ENCODE measurements at regions not wholly inside any gene's neighbourhood (a gene's known extent, or its start where the extent isn't known, plus 50 kb on each side); places are given as distances from the start of the nearest gene placed in this dataset.

GRCh38 chr12:88309546-88309945 lies 167.4 kb downstream of the TMTC3 start:
- peak; percentile 47 for DNase-seq (ENCODE audit: unreplicated experiment)
- ChIA-PET POLR2A (interaction anchor here (1.1 to 2.3 kb wide), 3 partner anchors 10 to 82 kb away, joined by 3 to 6 read pairs (median 3); no protein-coding TSS in a partner anchor), CTCF (interaction anchor here (0.7 kb wide), 1 partner anchor 111 kb away, joined by 3 read pairs; no protein-coding TSS in a partner anchor)
- Mint-ChIP-seq H3K36me3 (ENCODE audit: insufficient read depth, unreplicated experiment) (no peaks in the 10 kb centered on the region), H3K4me1 (ENCODE audit: insufficient read depth, unreplicated experiment) (peaks cover 27% of the 10 kb centered on the region), H3K27me3 (ENCODE audit: insufficient read depth, unreplicated experiment) (no peaks in the 10 kb centered on the region), H3K4me3 (ENCODE audit: unreplicated experiment) (no peak overlapping the region), H3K9me3 (ENCODE audit: unreplicated experiment) (no peaks in the 10 kb centered on the region), H3K27ac (ENCODE audit: low read depth, unreplicated experiment) (peak overlapping the region; percentile 54)
- intact Hi-C loops (cut with micrococcal nuclease): no loop called here
- no TSS peak for BruUV-seq (replicated peaks)
- TF ChIP-seq CTCF (IDR thresholded peaks at IDR 0.05; ENCODE audit: unreplicated experiment): no peak

- ChIA-PET POLR2A (interaction anchor here (1.1 to 2.3 kb wide), 3 partner anchors 9 to 82 kb away, joined by 3 to 6 read pairs (median 3); no protein-coding TSS in a partner anchor), CTCF (interaction anchor here (0.6 to 0.7 kb wide), 3 partner anchors 70 to 111 kb away, joined by 3 to 4 read pairs (median 3); no protein-coding TSS in a partner anchor)
- H3K4me1 Mint-ChIP-seq (ENCODE audit: insufficient read depth, unreplicated experiment): peaks cover 27% of the 10 kb centered on the region
- intact Hi-C loops (cut with micrococcal nuclease): no loop called here
- H3K27ac Mint-ChIP-seq (ENCODE audit: low read depth, unreplicated experiment): peak overlapping the region; percentile 23
- no peaks in the 10 kb centered on the region for H3K27me3 Mint-ChIP-seq (ENCODE audit: insufficient read depth, unreplicated experiment)
- H3K9me3 Mint-ChIP-seq (ENCODE audit: unreplicated experiment): no peaks in the 10 kb centered on the region
- peak; percentile 82 for DNase-seq (ENCODE audit: unreplicated experiment)
- no peak overlapping the region for H3K4me3 Mint-ChIP-seq (ENCODE audit: unreplicated experiment)
- no TSS peak for BruUV-seq (replicated peaks)
- no peak for TF ChIP-seq CTCF (IDR thresholded peaks at IDR 0.05; ENCODE audit: unreplicated experiment)
- no peaks in the 10 kb centered on the region for H3K36me3 Mint-ChIP-seq (ENCODE audit: insufficient read depth, unreplicated experiment)
Measured at GRCh38 chr12:88310069-88310468, 168.0 kb downstream of the TMTC3 start.

- BruUV-seq (replicated peaks): no TSS peak
- Mint-ChIP-seq H3K4me1 (ENCODE audit: insufficient read depth, unreplicated experiment) (peaks cover 27% of the 10 kb centered on the region), H3K9me3 (ENCODE audit: unreplicated experiment) (no peaks in the 10 kb centered on the region), H3K36me3 (ENCODE audit: insufficient read depth, unreplicated experiment) (no peaks in the 10 kb centered on the region), H3K27me3 (ENCODE audit: insufficient read depth, unreplicated experiment) (no peaks in the 10 kb centered on the region), H3K4me3 (ENCODE audit: unreplicated experiment) (no peak overlapping the region), H3K27ac (ENCODE audit: low read depth, unreplicated experiment) (peak overlapping the region; percentile 23)
- POLR2A ChIA-PET: interaction anchor here (1.5 to 2.3 kb wide), 2 partner anchors 9 to 11 kb away, joined by 3 to 6 read pairs; no protein-coding TSS in a partner anchor
- DNase-seq (ENCODE audit: unreplicated experiment): no peak
- intact Hi-C loops (cut with micrococcal nuclease): no loop called here
- no peak for TF ChIP-seq CTCF (IDR thresholded peaks at IDR 0.05; ENCODE audit: unreplicated experiment)
- CTCF ChIA-PET: interaction anchor here (0.6 kb wide), 2 partner anchors 71 to 77 kb away, joined by 3 to 4 read pairs; no protein-coding TSS in a partner anchor
Measured at GRCh38 chr12:88310666-88311065, 168.6 kb downstream of the TMTC3 start.

GRCh38 chr12:88313554-88313953 lies 171.4 kb downstream of the TMTC3 start:
- CTCF ChIA-PET: no interaction called here
- Mint-ChIP-seq H3K27ac (ENCODE audit: low read depth, unreplicated experiment) (no peak overlapping the region), H3K9me3 (ENCODE audit: unreplicated experiment) (no peaks in the 10 kb centered on the region), H3K4me1 (ENCODE audit: insufficient read depth, unreplicated experiment) (peaks cover 17% of the 10 kb centered on the region), H3K36me3 (ENCODE audit: insufficient read depth, unreplicated experiment) (no peaks in the 10 kb centered on the region), H3K27me3 (ENCODE audit: insufficient read depth, unreplicated experiment) (no peaks in the 10 kb centered on the region), H3K4me3 (ENCODE audit: unreplicated experiment) (no peak overlapping the region)
- TF ChIP-seq CTCF (IDR thresholded peaks at IDR 0.05; ENCODE audit: unreplicated experiment): no peak
- no peak for DNase-seq (ENCODE audit: unreplicated experiment)
- intact Hi-C loops (cut with micrococcal nuclease): no loop called here
- BruUV-seq (replicated peaks): no TSS peak
- POLR2A ChIA-PET: no interaction called here
